22Rv1 (cell line): ENCODE measurements at regions not wholly inside any gene's neighbourhood (a gene's known extent, or its start where the extent isn't known, plus 50 kb on each side); places are given as distances from the start of the nearest gene placed in this dataset.
"Not testable (repeated sequence)": the region's sequence is repeated elsewhere in the genome, so short reads cannot be mapped to it uniquely, and the experiment has no call there.

Source experiments
- CTCF ChIP-seq: fragments of 450-650 bp; IDR thresholded peaks from 2 replicates; pipeline ENCODE4 v1.5.1; 2017; ENCODE audit warnings: mild to moderate bottlenecking
- ZFX ChIP-seq: fragments of 450-650 bp; IDR thresholded peaks from 2 replicates; pipeline ENCODE4 v1.6.1; 2017; ENCODE audit warnings: antibody characterized with exemption, borderline replicate concordance

GRCh38 chrX:47306471-47307023, 63.8 kb upstream of the ZNF157 start:
- TF ChIP-seq CTCF, ZFX: not testable (repeated sequence)
